Endothelial cell of umbilical vein (primary cell): ENCODE measurements at regions not wholly inside any gene's neighbourhood (a gene's known extent, or its start where the extent isn't known, plus 50 kb on each side); places are given as distances from the start of the nearest gene placed in this dataset.

Experiments
- CTCF ChIP-seq, 2 donors: IDR thresholded peaks; 1 replicate in 1 of 2; 2 replicates in 1 of 2; pipeline ENCODE4 v1.5.1; 2011; ENCODE audit warnings: low read length in 2 of 2, mild to moderate bottlenecking in 2 of 2, moderate library complexity in 2 of 2, control low read depth in 1 of 2, inconsistent platforms in 1 of 2, low read depth in 1 of 2; ENCODE audit not compliant: insufficient read depth in 1 of 2; ENCODE audit errors: extremely low read depth in 1 of 2
- EZH2 ChIP-seq: IDR thresholded peaks from 2 replicates; pipeline ENCODE4 v1.6.1; 2012; ENCODE audit warnings: borderline replicate concordance, low read depth, mild to moderate bottlenecking, moderate library complexity, low read length, inconsistent platforms; ENCODE audit not compliant: severe bottlenecking
- POLR2AphosphoS5 ChIP-seq: IDR thresholded peaks from 2 replicates; pipeline ENCODE4 v1.6.1; 2012; ENCODE audit warnings: low read depth, mild to moderate bottlenecking, control low read depth, low read length, moderate library complexity; ENCODE audit not compliant: insufficient read depth

GRCh38 chr2:147760984-147761383 lies 83.8 kb upstream of the ACVR2A start:
- no peak for TF ChIP-seq CTCF (IDR thresholded peaks at IDR 0.05; ENCODE audit: extremely low read depth in 1 of 2, insufficient read depth in 1 of 2, low read depth in 1 of 2, low read length in 2 of 2)
- TF ChIP-seq POLR2AphosphoS5: no peak
- no peak for TF ChIP-seq EZH2
